Cardiac muscle cell (in vitro differentiated cells and primary cell): ENCODE measurements at regions not wholly inside any gene's neighbourhood (a gene's known extent, or its start where the extent isn't known, plus 50 kb on each side); places are given as distances from the start of the nearest gene placed in this dataset.
A peak's percentile ranks its signal among the peaks of the same experiment; 100 is the strongest.

Experiments
- DNase-seq, 2 donors: peaks; one replicate each; pipeline versions ENCODE4 v3.0.0 to v3.0.0-alpha.2; 2010 to 2017; ENCODE audit warnings: low read depth in 1 of 2, low spot score in 1 of 2
- H3K27ac ChIP-seq: fragments of 200-600 bp; sonication (generic); 2 replicates; pipeline ENCODE4 v1.5.1; 2016
- H3K27me3 ChIP-seq: fragments of 200-600 bp; sonication (generic); 2 replicates; pipeline ENCODE4 v1.6.0; 2016; ENCODE audit warnings: control low read depth
- H3K36me3 ChIP-seq: fragments of 200-600 bp; sonication (generic); 2 replicates; pipeline ENCODE4 v1.5.1; 2016; ENCODE audit warnings: control low read depth
- H3K4me1 ChIP-seq: fragments of 200-600 bp; sonication (generic); 2 replicates; pipeline ENCODE4 v1.8.1; 2017; ENCODE audit warnings: low read depth, mild to moderate bottlenecking, mixed run types
- H3K4me3 ChIP-seq: fragments of 200-600 bp; sonication (generic); 2 replicates; pipeline ENCODE4 v1.5.1; 2016; ENCODE audit warnings: mild to moderate bottlenecking
- H3K9me3 ChIP-seq: fragments of 200-600 bp; sonication (generic); 2 replicates; pipeline ENCODE4 v1.5.1; 2017; ENCODE audit warnings: low read depth, mild to moderate bottlenecking, control low read depth
- CTCF ChIP-seq: IDR thresholded peaks from 2 replicates; pipeline ENCODE4 v1.5.1; 2012; ENCODE audit warnings: low read depth, mild to moderate bottlenecking, low read length

- Histone ChIP-seq H3K4me1 (no peaks in the 10 kb centered on the region), H3K36me3 (no peaks in the 10 kb centered on the region), H3K4me3 (no peak overlapping the region), H3K27ac (no peak overlapping the region), H3K9me3 (no peaks in the 10 kb centered on the region), H3K27me3 (no peaks in the 10 kb centered on the region)
- no peak for TF ChIP-seq CTCF
- peak in 1 of 2 donors; percentile 47 for DNase-seq
These were observed 68.7 kb upstream of the PTPRR start for GRCh38 chr12:70989232-70989631.

GRCh38 chr12:70985850-70986249, 65.3 kb upstream of the PTPRR start:
- Histone ChIP-seq H3K4me1 (no peaks in the 10 kb centered on the region), H3K36me3 (no peaks in the 10 kb centered on the region), H3K9me3 (no peaks in the 10 kb centered on the region), H3K27me3 (no peaks in the 10 kb centered on the region), H3K27ac (no peak overlapping the region), H3K4me3 (no peak overlapping the region)
- peak in 1 of 2 donors; percentile 75 for DNase-seq
- no peak for TF ChIP-seq CTCF

- no peak overlapping the region for H3K27ac ChIP-seq
- no peaks in the 10 kb centered on the region for H3K4me1 ChIP-seq
- no peaks in the 10 kb centered on the region for H3K9me3 ChIP-seq
- H3K4me3 ChIP-seq: no peak overlapping the region
- H3K27me3 ChIP-seq: no peaks in the 10 kb centered on the region
- no peak for TF ChIP-seq CTCF
- peak in 1 of 2 donors; percentile 43 for DNase-seq
- no peaks in the 10 kb centered on the region for H3K36me3 ChIP-seq
These were observed 63.2 kb upstream of the PTPRR start for GRCh38 chr12:70983692-70984091.

GRCh38 chr12:70982991-70983390, 62.5 kb upstream of the PTPRR start:
- no peaks in the 10 kb centered on the region for H3K36me3 ChIP-seq
- no peaks in the 10 kb centered on the region for H3K4me1 ChIP-seq
- no peaks in the 10 kb centered on the region for H3K9me3 ChIP-seq
- H3K27ac ChIP-seq: no peak overlapping the region
- no peak for TF ChIP-seq CTCF
- no peaks in the 10 kb centered on the region for H3K27me3 ChIP-seq
- DNase-seq: peak in 1 of 2 donors; percentile 58
- H3K4me3 ChIP-seq: no peak overlapping the region

GRCh38 chr12:70982286-70982685, 61.7 kb upstream of the PTPRR start:
- no peaks in the 10 kb centered on the region for H3K27me3 ChIP-seq
- H3K4me3 ChIP-seq: no peak overlapping the region
- DNase-seq: peak in 1 of 2 donors; percentile 82
- H3K36me3 ChIP-seq: no peaks in the 10 kb centered on the region
- H3K27ac ChIP-seq: no peak overlapping the region
- TF ChIP-seq CTCF: no peak
- no peaks in the 10 kb centered on the region for H3K4me1 ChIP-seq
- no peaks in the 10 kb centered on the region for H3K9me3 ChIP-seq
